Right lobe of liver (tissue), 4 donors: ENCODE measurements at regions not wholly inside any gene's neighbourhood (a gene's known extent, or its start where the extent isn't known, plus 50 kb on each side); places are given as distances from the start of the nearest gene placed in this dataset.

Experiments
- POLR2A ChIP-seq: fragments of 450-650 bp; IDR thresholded peaks from one replicate; pipeline ENCODE4 v1.6.1; 2017; ENCODE audit warnings: antibody characterized with exemption, mild to moderate bottlenecking
- TF ChIP-seq, protein P1 (sequence below), 4 donors: fragments of 200-600 bp in 3 of 4; fragments of 450-650 bp in 1 of 4; IDR thresholded peaks; one replicate each; pipeline versions ENCODE4 v1.5.1 to v1.8.0; 2016 to 2022; ENCODE audit warnings: antibody characterized with exemption in 4 of 4, mild to moderate bottlenecking in 2 of 4
- donor health status: DM: no; HTN: no; CAD: no.
- donor health status: DM: no; HTN: no; CAD: no.
- donor health status: DM: no; HTN: yes; CAD: no.

DNA sequence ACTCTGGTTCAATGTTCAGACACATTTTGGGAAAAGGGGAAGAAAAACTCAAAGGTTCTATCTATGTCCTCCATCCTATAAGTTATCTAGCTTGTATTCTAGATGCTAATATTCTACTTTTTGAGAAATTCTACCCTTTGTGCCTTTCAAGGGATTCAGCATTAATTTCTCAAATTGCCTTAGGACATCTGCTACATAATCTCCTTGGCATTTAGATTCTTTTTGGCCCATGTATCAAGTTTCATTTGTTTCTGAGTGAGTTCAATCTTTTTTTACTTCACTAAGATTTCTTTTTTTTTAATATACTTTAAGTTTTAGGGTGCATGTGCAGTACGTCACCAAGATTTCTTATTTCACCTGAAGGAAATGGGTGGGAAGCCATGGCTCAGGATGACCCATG, 232.7 kb upstream of the TENT5A start:
- TF ChIP-seq POLR2A = no peak
- TF ChIP-seq, protein P1, sequence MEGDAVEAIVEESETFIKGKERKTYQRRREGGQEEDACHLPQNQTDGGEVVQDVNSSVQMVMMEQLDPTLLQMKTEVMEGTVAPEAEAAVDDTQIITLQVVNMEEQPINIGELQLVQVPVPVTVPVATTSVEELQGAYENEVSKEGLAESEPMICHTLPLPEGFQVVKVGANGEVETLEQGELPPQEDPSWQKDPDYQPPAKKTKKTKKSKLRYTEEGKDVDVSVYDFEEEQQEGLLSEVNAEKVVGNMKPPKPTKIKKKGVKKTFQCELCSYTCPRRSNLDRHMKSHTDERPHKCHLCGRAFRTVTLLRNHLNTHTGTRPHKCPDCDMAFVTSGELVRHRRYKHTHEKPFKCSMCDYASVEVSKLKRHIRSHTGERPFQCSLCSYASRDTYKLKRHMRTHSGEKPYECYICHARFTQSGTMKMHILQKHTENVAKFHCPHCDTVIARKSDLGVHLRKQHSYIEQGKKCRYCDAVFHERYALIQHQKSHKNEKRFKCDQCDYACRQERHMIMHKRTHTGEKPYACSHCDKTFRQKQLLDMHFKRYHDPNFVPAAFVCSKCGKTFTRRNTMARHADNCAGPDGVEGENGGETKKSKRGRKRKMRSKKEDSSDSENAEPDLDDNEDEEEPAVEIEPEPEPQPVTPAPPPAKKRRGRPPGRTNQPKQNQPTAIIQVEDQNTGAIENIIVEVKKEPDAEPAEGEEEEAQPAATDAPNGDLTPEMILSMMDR (IDR thresholded peaks at IDR 0.05) = no peak
